GM19467 (cell line): ENCODE measurements at regions not wholly inside any gene's neighbourhood (a gene's known extent, or its start where the extent isn't known, plus 50 kb on each side); places are given as distances from the start of the nearest gene placed in this dataset.

Experiments used
- ATAC-seq: cut with Tn5 transposase; IDR thresholded peaks from one replicate; pipeline ENCODE4 v1.9.1; 2021; ENCODE audit warnings: mild to moderate bottlenecking, moderate library complexity; ENCODE audit not compliant: unreplicated experiment

GRCh38 chr1:67635055-67635809 is 49.8 kb upstream of the GADD45A start:
- ATAC-seq, result no peak
